Hematopoietic multipotent progenitor cell (in vitro differentiated cells): ENCODE measurements at regions not wholly inside any gene's neighbourhood (a gene's known extent, or its start where the extent isn't known, plus 50 kb on each side); places are given as distances from the start of the nearest gene placed in this dataset.

ENCODE experiments used
- DNase-seq, 3 donors: peaks; one replicate each; pipeline ENCODE4 v3.0.0-alpha.2; 2011 to 2015; ENCODE audit warnings: low read depth in 2 of 3, low spot score in 2 of 3

GRCh38 chr2:236671896-236672562 is 102.4 kb downstream of the ACKR3 start:
- DNase-seq: no peak

GRCh38 chr2:236672606-236673005 is 103.0 kb downstream of the ACKR3 start:
- no peak for DNase-seq

- no peak for DNase-seq
Observed at GRCh38 chr2:236673126-236673822, 103.6 kb downstream of the ACKR3 start.

GRCh38 chr2:236673823-236674185 is 104.2 kb downstream of the ACKR3 start:
- DNase-seq: no peak

GRCh38 chr2:236674238-236674637 is 104.6 kb downstream of the ACKR3 start:
- DNase-seq: no peak

GRCh38 chr2:236674646-236675045 is 105.0 kb downstream of the ACKR3 start:
- no peak for DNase-seq

- no peak for DNase-seq
Observed at GRCh38 chr2:236675051-236675450, 105.4 kb downstream of the ACKR3 start.

- no peak for DNase-seq
Observed at GRCh38 chr2:236675526-236675925, 105.9 kb downstream of the ACKR3 start.

GRCh38 chr2:236676136-236676873 is 106.7 kb downstream of the ACKR3 start:
- DNase-seq: no peak

GRCh38 chr2:236677368-236677767 is 107.7 kb downstream of the ACKR3 start:
- DNase-seq: no peak

- DNase-seq: no peak
Observed at GRCh38 chr2:236678307-236678975, 108.8 kb downstream of the ACKR3 start.

- no peak for DNase-seq
Observed at GRCh38 chr2:236679884-236680860, 110.5 kb downstream of the ACKR3 start.

GRCh38 chr2:236682651-236683422 is 113.2 kb downstream of the ACKR3 start:
- no peak for DNase-seq

GRCh38 chr2:236684504-236685256 is 115.1 kb downstream of the ACKR3 start:
- no peak for DNase-seq

- no peak for DNase-seq
Observed at GRCh38 chr2:236685361-236685760, 115.7 kb downstream of the ACKR3 start.

- DNase-seq: no peak
Observed at GRCh38 chr2:236685979-236686520, 116.4 kb downstream of the ACKR3 start.

- peak in 2 of 3 donors; percentile 4 to 39 for DNase-seq
Observed at GRCh38 chr2:236686561-236686960, 116.9 kb downstream of the ACKR3 start.

GRCh38 chr2:236687296-236687965 is 117.8 kb downstream of the ACKR3 start:
- no peak for DNase-seq
